ENCODE measurements at regions not wholly inside any gene's neighbourhood (a gene's known extent, or its start where the extent isn't known, plus 50 kb on each side); places are given as distances from the start of the nearest gene placed in this dataset.

DNA sequence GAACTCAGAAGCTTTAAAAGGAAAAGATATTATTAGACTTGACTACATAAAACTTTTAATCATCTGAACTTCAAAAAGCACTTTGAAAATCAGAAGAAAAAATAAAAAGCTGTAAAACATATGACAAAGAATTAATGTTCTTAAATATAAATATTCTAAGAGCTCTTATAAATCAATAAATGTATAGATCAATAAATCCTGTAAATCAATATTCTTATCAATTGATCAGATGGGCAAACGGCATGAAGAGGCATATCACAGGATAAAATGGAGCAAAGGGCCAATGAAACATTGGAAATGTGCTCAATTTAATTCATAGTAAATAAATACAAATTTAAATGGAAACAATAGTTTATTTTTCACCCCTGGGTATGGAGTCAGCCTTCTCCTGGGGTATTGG, 66.1 kb upstream of the SMYD2 start:
- H4K20me1 ChIP-seq (ENCODE audit: control insufficient read depth, insufficient read depth), result no peaks in the 10 kb centered on the region
- TF ChIP-seq SP1 (IDR thresholded peaks at IDR 0.05; ENCODE audit: low read depth, low read length), result no peak
- TF ChIP-seq BHLHE40 (IDR thresholded peaks at IDR 0.05; ENCODE audit: borderline replicate concordance in 1 of 2, low read depth in 2 of 2, low read length in 1 of 2), result no peak
- TF ChIP-seq ZNF384 (IDR thresholded peaks at IDR 0.05; ENCODE audit: borderline replicate concordance, low read depth, low read length), result no peak
- no peak for TF ChIP-seq PAX8 (IDR thresholded peaks at IDR 0.05)
- TF ChIP-seq RUNX3 (IDR thresholded peaks at IDR 0.05; ENCODE audit: low read length), result no peak
- TF ChIP-seq, protein P1, sequence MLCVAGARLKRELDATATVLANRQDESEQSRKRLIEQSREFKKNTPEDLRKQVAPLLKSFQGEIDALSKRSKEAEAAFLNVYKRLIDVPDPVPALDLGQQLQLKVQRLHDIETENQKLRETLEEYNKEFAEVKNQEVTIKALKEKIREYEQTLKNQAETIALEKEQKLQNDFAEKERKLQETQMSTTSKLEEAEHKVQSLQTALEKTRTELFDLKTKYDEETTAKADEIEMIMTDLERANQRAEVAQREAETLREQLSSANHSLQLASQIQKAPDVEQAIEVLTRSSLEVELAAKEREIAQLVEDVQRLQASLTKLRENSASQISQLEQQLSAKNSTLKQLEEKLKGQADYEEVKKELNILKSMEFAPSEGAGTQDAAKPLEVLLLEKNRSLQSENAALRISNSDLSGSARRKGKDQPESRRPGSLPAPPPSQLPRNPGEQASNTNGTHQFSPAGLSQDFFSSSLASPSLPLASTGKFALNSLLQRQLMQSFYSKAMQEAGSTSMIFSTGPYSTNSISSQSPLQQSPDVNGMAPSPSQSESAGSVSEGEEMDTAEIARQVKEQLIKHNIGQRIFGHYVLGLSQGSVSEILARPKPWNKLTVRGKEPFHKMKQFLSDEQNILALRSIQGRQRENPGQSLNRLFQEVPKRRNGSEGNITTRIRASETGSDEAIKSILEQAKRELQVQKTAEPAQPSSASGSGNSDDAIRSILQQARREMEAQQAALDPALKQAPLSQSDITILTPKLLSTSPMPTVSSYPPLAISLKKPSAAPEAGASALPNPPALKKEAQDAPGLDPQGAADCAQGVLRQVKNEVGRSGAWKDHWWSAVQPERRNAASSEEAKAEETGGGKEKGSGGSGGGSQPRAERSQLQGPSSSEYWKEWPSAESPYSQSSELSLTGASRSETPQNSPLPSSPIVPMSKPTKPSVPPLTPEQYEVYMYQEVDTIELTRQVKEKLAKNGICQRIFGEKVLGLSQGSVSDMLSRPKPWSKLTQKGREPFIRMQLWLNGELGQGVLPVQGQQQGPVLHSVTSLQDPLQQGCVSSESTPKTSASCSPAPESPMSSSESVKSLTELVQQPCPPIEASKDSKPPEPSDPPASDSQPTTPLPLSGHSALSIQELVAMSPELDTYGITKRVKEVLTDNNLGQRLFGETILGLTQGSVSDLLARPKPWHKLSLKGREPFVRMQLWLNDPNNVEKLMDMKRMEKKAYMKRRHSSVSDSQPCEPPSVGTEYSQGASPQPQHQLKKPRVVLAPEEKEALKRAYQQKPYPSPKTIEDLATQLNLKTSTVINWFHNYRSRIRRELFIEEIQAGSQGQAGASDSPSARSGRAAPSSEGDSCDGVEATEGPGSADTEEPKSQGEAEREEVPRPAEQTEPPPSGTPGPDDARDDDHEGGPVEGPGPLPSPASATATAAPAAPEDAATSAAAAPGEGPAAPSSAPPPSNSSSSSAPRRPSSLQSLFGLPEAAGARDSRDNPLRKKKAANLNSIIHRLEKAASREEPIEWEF (IDR thresholded peaks at IDR 0.05; ENCODE audit: insufficient replicate concordance, low read depth, low read length), result no peak
- TF ChIP-seq GABPA (IDR thresholded peaks at IDR 0.05; ENCODE audit: low read depth), result no peak
- TF ChIP-seq EZH2 (IDR thresholded peaks at IDR 0.05; ENCODE audit: borderline replicate concordance, control insufficient read depth, low read depth, low read length), result no peak
- no peak for TF ChIP-seq CREM (IDR thresholded peaks at IDR 0.05; ENCODE audit: low read depth)
- no peak for TF ChIP-seq SIN3A (IDR thresholded peaks at IDR 0.05; ENCODE audit: low read depth, low read length)
- no peak for TF ChIP-seq POLR2A (IDR thresholded peaks at IDR 0.05; ENCODE audit: low read depth, low read length)
- no peak for TF ChIP-seq KLF5 (IDR thresholded peaks at IDR 0.05; ENCODE audit: partially characterized antibody)
- no peak for TF ChIP-seq ATF7 (IDR thresholded peaks at IDR 0.05; ENCODE audit: low read depth)
- no peak for TF ChIP-seq FOXM1 (IDR thresholded peaks at IDR 0.05; ENCODE audit: low read depth, low read length)
- no peak for TF ChIP-seq BACH1 (IDR thresholded peaks at IDR 0.05; ENCODE audit: borderline replicate concordance)
- TF ChIP-seq, protein P2, sequence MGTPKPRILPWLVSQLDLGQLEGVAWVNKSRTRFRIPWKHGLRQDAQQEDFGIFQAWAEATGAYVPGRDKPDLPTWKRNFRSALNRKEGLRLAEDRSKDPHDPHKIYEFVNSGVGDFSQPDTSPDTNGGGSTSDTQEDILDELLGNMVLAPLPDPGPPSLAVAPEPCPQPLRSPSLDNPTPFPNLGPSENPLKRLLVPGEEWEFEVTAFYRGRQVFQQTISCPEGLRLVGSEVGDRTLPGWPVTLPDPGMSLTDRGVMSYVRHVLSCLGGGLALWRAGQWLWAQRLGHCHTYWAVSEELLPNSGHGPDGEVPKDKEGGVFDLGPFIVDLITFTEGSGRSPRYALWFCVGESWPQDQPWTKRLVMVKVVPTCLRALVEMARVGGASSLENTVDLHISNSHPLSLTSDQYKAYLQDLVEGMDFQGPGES (IDR thresholded peaks at IDR 0.05), result no peak
- no peaks in the 10 kb centered on the region for H3K36me3 ChIP-seq (ENCODE audit: control insufficient read depth in 2 of 2, insufficient read depth in 2 of 2, low read length in 1 of 2)
- H3K79me2 ChIP-seq (ENCODE audit: control insufficient read depth, insufficient read depth, low read length), result no peaks in the 10 kb centered on the region
- intact Hi-C loops (cut with micrococcal nuclease; ENCODE audit: unreplicated experiment), result loop anchor here (1.0 to 10.0 kb wide), 4 partner anchors 113 to 1310 kb away; no protein-coding TSS in a partner anchor
- H3K27ac ChIP-seq (ENCODE audit: control insufficient read depth, insufficient read depth), result no peak overlapping the region
- H3K9me3 ChIP-seq (replicated peaks; ENCODE audit: control insufficient read depth, insufficient read depth, low read length), result no peaks in the 10 kb centered on the region
- POLR2A ChIA-PET, result no interaction called here
- CTCF ChIA-PET, result interaction anchor here (0.7 to 10.8 kb wide), 30 partner anchors 9 to 1310 kb away, joined by 3 to 226 read pairs (median 4); no protein-coding TSS in a partner anchor
- FAIRE-seq (no peak), ATAC-seq (no peak), DNase-seq (ENCODE audit: low read depth, low spot score) (no peak)
- H3K27me3 ChIP-seq (replicated peaks in 1 of 2; ENCODE audit: control insufficient read depth in 2 of 2, insufficient read depth in 2 of 2, low read length in 1 of 2), result no peaks in the 10 kb centered on the region; a peak in 1 of 4 replicates
- H2AFZ ChIP-seq (ENCODE audit: control insufficient read depth, low read depth, low read length), result no peak overlapping the region
- WGBS (ENCODE audit: insufficient coverage, insufficient replicate concordance, low lambda C conversion rate, missing lambda C conversion rate), result 4% methylated on average over 1 of the region's 1 CpG
- no peaks in the 10 kb centered on the region for H3K4me1 ChIP-seq (ENCODE audit: control insufficient read depth, insufficient read depth, low read length)
- no peak overlapping the region for H3K9ac ChIP-seq (ENCODE audit: control insufficient read depth, insufficient read depth, low read length)
- RAD21 ChIA-PET (ENCODE audit: unreplicated experiment), result interaction anchor here (0.9 to 1.8 kb wide), 6 partner anchors 15 to 413 kb away, joined by 3 to 39 read pairs (median 9); no protein-coding TSS in a partner anchor
- H3K4me3 ChIP-seq, result no peak overlapping the region
- H3K4me2 ChIP-seq (ENCODE audit: control insufficient read depth, insufficient read depth), result no peak overlapping the region
- SMC1A ChIA-PET (ENCODE audit: uncharacterized antibody, unreplicated experiment), result interaction anchor here (1.1 to 6.1 kb wide), 8 partner anchors 11 to 368 kb away, joined by 3 to 109 read pairs (median 6); no protein-coding TSS in a partner anchor
- in situ Hi-C loops (cut with MboI), result loop anchor here (5.0 to 10.0 kb wide), 2 partner anchors 117 to 1310 kb away; no protein-coding TSS in a partner anchor
- BruUV-seq (replicated peaks), result no TSS peak

All from GM12878 (cell line).